Keratinocyte (primary cell): ENCODE measurements at regions not wholly inside any gene's neighbourhood (a gene's known extent, or its start where the extent isn't known, plus 50 kb on each side); places are given as distances from the start of the nearest gene placed in this dataset.

Source experiments
- DNase-seq: peaks from one replicate; pipeline ENCODE4 v3.0.0-alpha.2; 2011; ENCODE audit warnings: low read depth, missing footprints, low spot score
- FAIRE-seq: peaks from 2 replicates; lab custom pipeline; 2011; peaks lifted over from hg19 to GRCh38; lab: Jason Lieb, UNC
- H2AFZ ChIP-seq: 2 replicates; pipeline ENCODE4 v1.6.0; 2012; ENCODE audit warnings: low read length, control low read depth, inconsistent platforms; ENCODE audit not compliant: control insufficient read depth
- H3K27ac ChIP-seq: 2 replicates; pipeline ENCODE4 v1.5.1; 2011; ENCODE audit warnings: low read length; ENCODE audit not compliant: control insufficient read depth, insufficient read depth
- H3K27me3 ChIP-seq: 3 replicates; pipeline ENCODE4 v1.6.0; 2011; ENCODE audit warnings: low read length; ENCODE audit not compliant: control insufficient read depth, insufficient read depth; ENCODE audit errors: extremely low read depth
- H3K36me3 ChIP-seq, 2 experiments: 2 replicates in 1 of 2; 3 replicates in 1 of 2; pipeline ENCODE4 v1.5.1; 2011; ENCODE audit warnings: low read length in 2 of 2, mild to moderate bottlenecking in 1 of 2; ENCODE audit not compliant: control insufficient read depth in 2 of 2, insufficient read depth in 2 of 2; ENCODE audit errors: extremely low read depth in 1 of 2
- H3K4me1 ChIP-seq: 3 replicates; pipeline ENCODE4 v1.5.1; 2011; ENCODE audit warnings: low read length; ENCODE audit not compliant: control insufficient read depth, insufficient read depth; ENCODE audit errors: extremely low read depth
- H3K4me2 ChIP-seq: 3 replicates; pipeline ENCODE4 v1.6.0; 2011; ENCODE audit warnings: low read depth, low read length; ENCODE audit not compliant: control insufficient read depth, insufficient read depth; ENCODE audit errors: extremely low read depth
- H3K4me3 ChIP-seq, 3 experiments: fragments of 200-600 bp in 1 of 3; sonication (generic) in 1 of 3; 2 replicates in 2 of 3; 3 replicates in 1 of 3; pipeline ENCODE4 v1.5.1; 2011 to 2016; ENCODE audit warnings: low read length in 3 of 3, mild to moderate bottlenecking in 3 of 3, control low read depth in 2 of 3, inconsistent platforms in 1 of 3, low read depth in 1 of 3, mixed read lengths in 1 of 3, mixed run types in 1 of 3, moderate library complexity in 1 of 3; ENCODE audit not compliant: control insufficient read depth in 2 of 3, insufficient read depth in 2 of 3; ENCODE audit errors: extremely low read depth in 1 of 3
- H3K79me2 ChIP-seq: 2 replicates; pipeline ENCODE4 v1.6.0; 2012; ENCODE audit warnings: low read length; ENCODE audit not compliant: control insufficient read depth, insufficient read depth
- H3K9ac ChIP-seq: 3 replicates; pipeline ENCODE4 v1.6.0; 2011; ENCODE audit warnings: low read length; ENCODE audit not compliant: control insufficient read depth, insufficient read depth; ENCODE audit errors: extremely low read depth
- H3K9me1 ChIP-seq: 3 replicates; pipeline ENCODE4 v1.6.0; 2011; ENCODE audit warnings: low read length; ENCODE audit not compliant: control insufficient read depth, insufficient read depth; ENCODE audit errors: extremely low read depth
- H3K9me3 ChIP-seq: 2 replicates; pipeline ENCODE4 v1.5.1; 2012; ENCODE audit warnings: low read depth, low read length; ENCODE audit not compliant: control insufficient read depth
- H4K20me1 ChIP-seq: 3 replicates; pipeline ENCODE4 v1.6.0; 2011; ENCODE audit warnings: low read length; ENCODE audit not compliant: control insufficient read depth, insufficient read depth; ENCODE audit errors: extremely low read depth
- EZH2 ChIP-seq: IDR thresholded peaks from one replicate; pipeline ENCODE4 v1.6.1; 2012; ENCODE audit warnings: inconsistent platforms, mild to moderate bottlenecking, low read length, moderate library complexity
- dilution Hi-C: fragments of 300-500 bp; cut with MboI; formaldehyde crosslinking; loops from one replicate; pipeline ENCODE4 v1.7.0; 2020; ENCODE audit warnings: low sequenced_read_pairs; ENCODE audit not compliant: extremely low pct_ligation_motif_present
- TF ChIP-seq, protein P1 (sequence below), 3 experiments: IDR thresholded peaks in 1 of 3; conservative IDR thresholded peaks in 1 of 3; optimal IDR thresholded peaks in 1 of 3; 2 replicates in 2 of 3; 3 replicates in 1 of 3; pipeline versions ENCODE3 to v1.5.1; 2011; ENCODE audit warnings: low read length in 3 of 3, mild to moderate bottlenecking in 3 of 3, moderate library complexity in 2 of 3, control low read depth in 1 of 3, inconsistent platforms in 1 of 3; ENCODE audit not compliant: insufficient read depth in 2 of 3; ENCODE audit errors: extremely low read depth in 1 of 3

DNA sequence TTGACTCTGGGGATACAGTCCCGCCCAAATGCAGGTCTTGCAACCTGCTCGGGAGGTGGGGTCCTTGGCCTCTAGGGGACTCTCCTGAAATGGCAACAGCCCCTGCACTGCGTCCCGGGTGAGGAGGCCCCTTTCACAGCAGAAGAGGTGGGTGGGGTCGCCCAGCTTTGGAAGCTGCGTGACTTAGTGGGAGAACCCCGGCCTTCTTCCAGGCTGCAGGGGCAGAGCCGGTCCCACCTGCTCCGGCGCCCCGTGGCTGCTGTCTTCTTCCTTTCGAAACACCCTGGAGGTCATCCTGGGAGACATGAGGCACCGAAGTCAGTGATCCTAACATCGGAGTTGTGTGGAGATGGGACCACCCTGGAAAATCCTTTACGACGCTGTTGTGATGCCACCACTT is 103.7 kb upstream of the ADRA2C start:
- Histone ChIP-seq H3K4me1 (no peaks in the 10 kb centered on the region), H3K27me3 (peaks cover 28% of the 10 kb centered on the region), H3K79me2 (no peaks in the 10 kb centered on the region), H4K20me1 (no peaks in the 10 kb centered on the region), H3K36me3 (no peaks in the 10 kb centered on the region), H3K9me1 (no peaks in the 10 kb centered on the region), H2AFZ (no peak overlapping the region), H3K9me3 (peaks cover 3% of the 10 kb centered on the region), H3K9ac (no peak overlapping the region), H3K4me2 (no peak overlapping the region), H3K4me3 (no peak overlapping the region), H3K27ac (no peak overlapping the region)
- TF ChIP-seq, protein P1, sequence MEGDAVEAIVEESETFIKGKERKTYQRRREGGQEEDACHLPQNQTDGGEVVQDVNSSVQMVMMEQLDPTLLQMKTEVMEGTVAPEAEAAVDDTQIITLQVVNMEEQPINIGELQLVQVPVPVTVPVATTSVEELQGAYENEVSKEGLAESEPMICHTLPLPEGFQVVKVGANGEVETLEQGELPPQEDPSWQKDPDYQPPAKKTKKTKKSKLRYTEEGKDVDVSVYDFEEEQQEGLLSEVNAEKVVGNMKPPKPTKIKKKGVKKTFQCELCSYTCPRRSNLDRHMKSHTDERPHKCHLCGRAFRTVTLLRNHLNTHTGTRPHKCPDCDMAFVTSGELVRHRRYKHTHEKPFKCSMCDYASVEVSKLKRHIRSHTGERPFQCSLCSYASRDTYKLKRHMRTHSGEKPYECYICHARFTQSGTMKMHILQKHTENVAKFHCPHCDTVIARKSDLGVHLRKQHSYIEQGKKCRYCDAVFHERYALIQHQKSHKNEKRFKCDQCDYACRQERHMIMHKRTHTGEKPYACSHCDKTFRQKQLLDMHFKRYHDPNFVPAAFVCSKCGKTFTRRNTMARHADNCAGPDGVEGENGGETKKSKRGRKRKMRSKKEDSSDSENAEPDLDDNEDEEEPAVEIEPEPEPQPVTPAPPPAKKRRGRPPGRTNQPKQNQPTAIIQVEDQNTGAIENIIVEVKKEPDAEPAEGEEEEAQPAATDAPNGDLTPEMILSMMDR (optimal IDR thresholded peaks at IDR 0.05 in 1 of 3, IDR thresholded peaks at IDR 0.05 in 1 of 3, conservative IDR thresholded peaks at IDR 0.05 in 1 of 3; ENCODE audit: extremely low read depth in 1 of 3, insufficient read depth in 2 of 3, low read length in 3 of 3), result no peak
- no peak for TF ChIP-seq EZH2
- no peak for DNase-seq
- no peak for FAIRE-seq
- dilution Hi-C loops, result no loop called here

DNA sequence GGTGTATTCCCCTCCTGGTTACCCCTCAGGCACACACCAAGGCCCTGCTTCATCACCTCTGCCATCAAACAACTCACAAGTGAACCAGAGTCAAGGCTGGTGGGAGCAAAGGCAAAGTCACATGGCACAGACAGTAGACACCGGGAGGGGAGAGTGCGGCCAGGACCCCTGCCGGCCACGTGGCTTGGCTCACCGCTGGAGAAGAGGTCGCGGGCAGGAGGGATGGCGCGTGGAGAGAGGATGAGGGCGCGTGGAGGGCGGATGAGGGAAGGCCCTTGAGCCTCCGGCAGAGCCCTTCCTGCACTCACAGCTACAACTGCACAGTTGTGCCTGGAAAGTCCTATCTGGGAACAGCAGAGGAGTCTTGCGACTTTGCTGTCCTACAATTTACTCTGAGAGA is 104.2 kb upstream of the ADRA2C start:
- Histone ChIP-seq H3K79me2 (no peaks in the 10 kb centered on the region), H3K9ac (no peak overlapping the region), H3K36me3 (no peaks in the 10 kb centered on the region), H3K4me1 (no peaks in the 10 kb centered on the region), H4K20me1 (no peaks in the 10 kb centered on the region), H3K27ac (no peak overlapping the region), H3K4me3 (no peak overlapping the region), H3K27me3 (peaks cover 31% of the 10 kb centered on the region), H3K9me3 (peaks cover 2% of the 10 kb centered on the region), H3K9me1 (no peaks in the 10 kb centered on the region), H2AFZ (no peak overlapping the region), H3K4me2 (no peak overlapping the region)
- FAIRE-seq (no peak), DNase-seq (no peak)
- no peak for TF ChIP-seq EZH2
- TF ChIP-seq, protein P1 (optimal IDR thresholded peaks at IDR 0.05 in 1 of 3, IDR thresholded peaks at IDR 0.05 in 1 of 3, conservative IDR thresholded peaks at IDR 0.05 in 1 of 3; ENCODE audit: extremely low read depth in 1 of 3, insufficient read depth in 2 of 3, low read length in 3 of 3), result no peak
- dilution Hi-C loops, result no loop called here
